Cardiac septum (tissue), 1 donor: ENCODE measurements at regions not wholly inside any gene's neighbourhood (a gene's known extent, or its start where the extent isn't known, plus 50 kb on each side); places are given as distances from the start of the nearest gene placed in this dataset.

Source experiments
- DNase-seq: peaks from one replicate; pipeline ENCODE4 v3.0.0-alpha.2; 2020; ENCODE audit warnings: low spot score
- intact Hi-C: fragments of 100-400 bp; cut with DNase I; formaldehyde crosslinking; loops from one replicate; pipeline ENCODE4 v1.14.0; 2022
- donor health status: DM: no; HTN: no; CAD: no.

GRCh38 chr13:26991508-26992181 lies 180.0 kb downstream of the USP12 start:
- DNase-seq: no peak
- intact Hi-C loops: no loop called here

GRCh38 chr13:26989957-26990713 lies 181.5 kb downstream of the USP12 start:
- DNase-seq: peak; percentile 38
- intact Hi-C loops: loop anchor here (5.0 to 10.0 kb wide), 3 partner anchors 292 to 995 kb away; partner anchors contain the start of gene URAD

- intact Hi-C loops: loop anchor here (5.0 to 10.0 kb wide), 3 partner anchors 293 to 995 kb away; partner anchors contain the start of gene URAD
- DNase-seq: peak; percentile 63
These were observed 182.2 kb downstream of the USP12 start for GRCh38 chr13:26989261-26989956.

GRCh38 chr13:26988059-26988769 lies 183.4 kb downstream of the USP12 start:
- DNase-seq: peak; percentile 27
- intact Hi-C loops: loop anchor here (5.0 to 10.0 kb wide), 3 partner anchors 294 to 997 kb away; partner anchors contain the start of gene URAD

- intact Hi-C loops: loop anchor here (5.0 to 10.0 kb wide), 3 partner anchors 295 to 997 kb away; partner anchors contain the start of gene URAD
- peak; percentile 6 for DNase-seq
These were observed 184.1 kb downstream of the USP12 start for GRCh38 chr13:26987486-26988013.

GRCh38 chr13:26985285-26985878 lies 186.2 kb downstream of the USP12 start:
- DNase-seq: peak; percentile 44
- intact Hi-C loops: loop anchor here (2.0 to 10.0 kb wide), 4 partner anchors 297 to 999 kb away; partner anchors contain the start of gene URAD

GRCh38 chr13:26984337-26984736 lies 187.3 kb downstream of the USP12 start:
- no peak for DNase-seq
- intact Hi-C loops: loop anchor here (2.0 to 10.0 kb wide), 5 partner anchors 37 to 1000 kb away; partner anchors contain the start of genes RASL11A and URAD

- intact Hi-C loops: loop anchor here (1.0 to 10.0 kb wide), 6 partner anchors 36 to 1001 kb away; partner anchors contain the start of genes RASL11A, URAD and USP12
- no peak for DNase-seq
These were observed 187.9 kb downstream of the USP12 start for GRCh38 chr13:26983543-26984320.

GRCh38 chr13:26980099-26981031 lies 191.2 kb downstream of the USP12 start:
- DNase-seq: no peak
- intact Hi-C loops: loop anchor here (5.0 to 10.0 kb wide), 4 partner anchors 33 to 1004 kb away; partner anchors contain the start of genes RASL11A and URAD

GRCh38 chr13:26979334-26979733 lies 192.3 kb downstream of the USP12 start:
- no peak for DNase-seq
- intact Hi-C loops: no loop called here

- intact Hi-C loops: no loop called here
- no peak for DNase-seq
These were observed 193.3 kb downstream of the USP12 start for GRCh38 chr13:26978081-26978860.

- no peak for DNase-seq
- intact Hi-C loops: no loop called here
These were observed 194.1 kb downstream of the USP12 start for GRCh38 chr13:26977541-26977940.

GRCh38 chr13:26976313-26976712 lies 195.3 kb downstream of the USP12 start:
- no peak for DNase-seq
- intact Hi-C loops: no loop called here

- no peak for DNase-seq
- intact Hi-C loops: no loop called here
These were observed 197.7 kb downstream of the USP12 start for GRCh38 chr13:26973946-26974345.

GRCh38 chr13:26973295-26973694 lies 198.3 kb downstream of the USP12 start:
- intact Hi-C loops: no loop called here

More at GRCh38 chr13:26973295-26973694, 198.3 kb downstream of the USP12 start:
- DNase-seq: no peak
